Right forelimb (tissue), 1 donor: ENCODE measurements at regions not wholly inside any gene's neighbourhood (a gene's known extent, or its start where the extent isn't known, plus 50 kb on each side); places are given as distances from the start of the nearest gene placed in this dataset.
"Not testable (repeated sequence)": the region's sequence is repeated elsewhere in the genome, so short reads cannot be mapped to it uniquely, and the experiment has no call there.

Experiments used
- DNase-seq: peaks from one replicate; pipeline ENCODE4 v3.0.0-alpha.2; 2018

- DNase-seq = no peak
Observed at GRCh38 chr1:182226618-182227017, 165.0 kb downstream of the GLUL start.

- DNase-seq = not testable (repeated sequence)
Observed at GRCh38 chr1:182225755-182226154, 164.2 kb upstream of the ZNF648 start.

- DNase-seq = not testable (repeated sequence)
Observed at GRCh38 chr1:182221990-182222389, 160.5 kb upstream of the ZNF648 start.

GRCh38 chr1:182221367-182221766 lies 159.9 kb upstream of the ZNF648 start:
- DNase-seq = not testable (repeated sequence)

GRCh38 chr1:182217967-182218366 lies 156.5 kb upstream of the ZNF648 start:
- DNase-seq = no peak

- no peak for DNase-seq
Observed at GRCh38 chr1:182217071-182217470, 155.6 kb upstream of the ZNF648 start.

GRCh38 chr1:182215764-182216163 lies 154.3 kb upstream of the ZNF648 start:
- no peak for DNase-seq

- DNase-seq = no peak
Observed at GRCh38 chr1:182213163-182213562, 151.7 kb upstream of the ZNF648 start.

- no peak for DNase-seq
Observed at GRCh38 chr1:182211386-182211785, 149.9 kb upstream of the ZNF648 start.

- no peak for DNase-seq
Observed at GRCh38 chr1:182210417-182210816, 148.9 kb upstream of the ZNF648 start.

GRCh38 chr1:182207300-182207699 lies 145.8 kb upstream of the ZNF648 start:
- no peak for DNase-seq

GRCh38 chr1:182206626-182207239 lies 145.2 kb upstream of the ZNF648 start:
- no peak for DNase-seq

GRCh38 chr1:182205351-182206022 lies 144.0 kb upstream of the ZNF648 start:
- no peak for DNase-seq

- no peak for DNase-seq
Observed at GRCh38 chr1:182203191-182203875, 141.8 kb upstream of the ZNF648 start.

GRCh38 chr1:182201490-182201889 lies 140.0 kb upstream of the ZNF648 start:
- not testable (repeated sequence) for DNase-seq

- no peak for DNase-seq
Observed at GRCh38 chr1:182200025-182200812, 138.7 kb upstream of the ZNF648 start.

- no peak for DNase-seq
Observed at GRCh38 chr1:182198006-182198605, 136.6 kb upstream of the ZNF648 start.

- no peak for DNase-seq
Observed at GRCh38 chr1:182196897-182197870, 135.7 kb upstream of the ZNF648 start.

GRCh38 chr1:182195733-182196132 lies 134.2 kb upstream of the ZNF648 start:
- no peak for DNase-seq

- no peak for DNase-seq
Observed at GRCh38 chr1:182193908-182194550, 132.5 kb upstream of the ZNF648 start.

- DNase-seq = no peak
Observed at GRCh38 chr1:182192966-182193365, 131.5 kb upstream of the ZNF648 start.
